ENCODE measurements at regions not wholly inside any gene's neighbourhood (a gene's known extent, or its start where the extent isn't known, plus 50 kb on each side); places are given as distances from the start of the nearest gene placed in this dataset.

GRCh38 chr7:132053871-132054270, 497.4 kb upstream of the PODXL start:
- Mint-ChIP-seq H3K27ac (no peak overlapping the region), H3K27me3 (peaks cover 15% of the 10 kb centered on the region), H3K4me3 (no peak overlapping the region), H3K9me3 (peaks cover 2% of the 10 kb centered on the region), H3K36me3 (ENCODE audit: low read depth) (no peaks in the 10 kb centered on the region), H3K4me1 (ENCODE audit: low read depth) (no peaks in the 10 kb centered on the region)
- DNase-seq (no peak), ATAC-seq (no peak)
- TF ChIP-seq CTCF (IDR thresholded peaks at IDR 0.05) = no peak
- intact Hi-C loops (cut with micrococcal nuclease) = loop anchor here (10.0 kb wide), 1 partner anchor 369 kb away; no protein-coding TSS in a partner anchor
- CTCF ChIA-PET = interaction anchor here (1.1 to 1.2 kb wide), 2 partner anchors 13 to 195 kb away, joined by 3 read pairs; no protein-coding TSS in a partner anchor
- POLR2A ChIA-PET = no interaction called here

DNA sequence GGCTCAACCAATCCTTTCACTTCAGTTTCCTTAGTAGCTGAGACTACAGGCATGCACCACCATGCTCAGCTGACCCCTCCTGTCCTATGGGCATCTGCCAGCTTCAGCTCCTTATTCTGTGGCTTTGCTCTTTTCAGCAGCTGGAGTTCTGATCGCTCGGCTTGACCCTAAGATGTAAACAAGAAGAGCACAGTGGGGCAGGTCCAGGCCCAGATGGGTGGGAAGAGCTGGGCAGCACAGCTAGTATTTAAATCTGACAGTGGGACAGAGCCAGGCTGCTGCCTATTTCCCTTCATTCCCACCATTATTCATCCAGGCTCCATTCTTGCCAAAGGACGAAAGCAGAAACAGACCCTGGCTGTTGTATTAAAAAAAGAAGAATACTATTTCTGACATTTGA, 494.9 kb upstream of the PODXL start:
- Mint-ChIP-seq H3K4me3 (no peak overlapping the region), H3K4me1 (ENCODE audit: low read depth) (no peaks in the 10 kb centered on the region), H3K9me3 (no peaks in the 10 kb centered on the region), H3K27ac (no peak overlapping the region), H3K27me3 (peaks cover 19% of the 10 kb centered on the region), H3K36me3 (ENCODE audit: low read depth) (no peaks in the 10 kb centered on the region)
- intact Hi-C loops (cut with micrococcal nuclease) = loop anchor here (10.0 kb wide), 1 partner anchor 367 kb away; no protein-coding TSS in a partner anchor
- ChIA-PET POLR2A (no interaction called here), CTCF (interaction anchor here (1.1 kb wide), 1 partner anchor 8 kb away, joined by 4 read pairs; no protein-coding TSS in a partner anchor)
- no peak for TF ChIP-seq CTCF (IDR thresholded peaks at IDR 0.05)
- DNase-seq (no peak), ATAC-seq (no peak)

DNA sequence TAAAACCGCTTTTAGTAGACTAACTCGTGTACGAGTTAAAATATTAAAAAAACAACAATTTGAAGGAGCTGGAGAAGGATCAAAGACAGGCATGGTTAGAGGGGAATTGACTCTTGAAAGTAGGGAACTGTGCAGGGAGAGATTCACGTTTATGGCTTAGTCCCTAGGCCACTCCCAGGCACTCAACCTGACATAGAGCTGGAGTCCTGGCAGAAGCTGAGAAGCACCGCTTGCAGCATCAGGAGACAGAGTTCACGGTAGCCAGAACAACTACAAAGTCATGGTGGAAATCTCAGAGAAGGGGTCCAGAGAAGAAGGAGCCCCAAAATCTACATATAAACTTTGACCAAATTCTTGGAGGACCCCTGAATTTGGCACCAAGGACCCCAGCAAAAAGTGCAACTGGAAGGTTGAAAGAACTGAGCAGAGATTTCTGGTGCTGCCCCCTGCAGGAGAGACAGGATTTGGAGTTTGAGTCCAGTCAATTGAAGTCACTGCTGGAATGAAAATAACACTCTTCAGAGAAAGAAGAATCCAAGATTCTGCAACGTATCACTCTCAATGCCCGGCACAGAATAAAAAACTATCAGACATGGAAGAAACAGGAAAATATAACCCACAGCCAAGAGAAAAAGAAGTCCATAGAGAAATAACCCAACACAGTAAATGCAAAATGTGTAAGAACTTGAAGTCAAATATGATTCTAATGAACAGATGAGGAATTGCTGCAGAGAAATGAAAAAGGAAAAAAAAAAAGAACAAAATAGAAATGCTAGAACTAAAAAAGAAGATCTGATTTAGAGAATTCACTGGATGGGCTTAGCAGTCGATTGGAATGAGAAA, 493.3 kb upstream of the PODXL start:
- intact Hi-C loops (cut with micrococcal nuclease) = loop anchor here (10.0 kb wide), 1 partner anchor 365 kb away; no protein-coding TSS in a partner anchor
- ChIA-PET POLR2A (no interaction called here), CTCF (interaction anchor here (0.9 to 2.8 kb wide), 6 partner anchors 9 to 361 kb away, joined by 3 to 10 read pairs (median 4); no protein-coding TSS in a partner anchor)
- TF ChIP-seq CTCF (IDR thresholded peaks at IDR 0.05) = peak; percentile 59
- no peak for ATAC-seq
- no peak overlapping the region for H3K4me3 Mint-ChIP-seq
- H3K9me3 Mint-ChIP-seq = no peaks in the 10 kb centered on the region
- no peaks in the 10 kb centered on the region for H3K36me3 Mint-ChIP-seq (ENCODE audit: low read depth)
- no peaks in the 10 kb centered on the region for H3K4me1 Mint-ChIP-seq (ENCODE audit: low read depth)
- no peak overlapping the region for H3K27ac Mint-ChIP-seq
- DNase-seq = peak; percentile 58
- H3K27me3 Mint-ChIP-seq = peaks cover 19% of the 10 kb centered on the region

DNA sequence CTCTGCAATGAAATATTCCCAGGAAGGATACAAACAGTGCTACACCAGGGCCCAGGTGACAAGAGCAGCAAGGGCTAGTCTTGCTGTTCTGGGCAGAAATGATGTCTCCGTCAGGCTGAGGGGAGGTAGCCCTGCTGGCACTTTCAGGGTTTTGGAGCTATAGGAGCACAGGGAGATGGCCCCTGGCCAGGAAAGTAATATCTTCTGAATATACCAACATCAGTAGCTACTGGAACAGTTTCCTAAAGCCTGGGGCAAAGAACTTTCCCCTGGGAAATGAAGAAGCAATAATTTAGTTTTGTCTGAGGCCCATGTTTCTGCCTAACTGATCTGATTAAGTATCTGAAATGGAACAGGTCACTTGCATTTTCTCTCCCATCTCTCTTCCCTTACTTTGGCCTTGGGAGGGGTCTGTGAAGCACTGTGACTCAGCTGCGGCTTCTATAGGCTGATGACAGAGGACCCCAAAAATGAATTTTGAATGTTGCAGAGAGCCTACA, 489.1 kb upstream of the PODXL start:
- H3K27ac Mint-ChIP-seq = no peak overlapping the region
- no peak overlapping the region for H3K4me3 Mint-ChIP-seq
- ATAC-seq (no peak), DNase-seq (no peak)
- intact Hi-C loops (cut with micrococcal nuclease) = no loop called here
- H3K36me3 Mint-ChIP-seq (ENCODE audit: low read depth) = no peaks in the 10 kb centered on the region
- CTCF ChIA-PET = interaction anchor here (1.8 kb wide), 1 partner anchor 186 kb away, joined by 5 read pairs; no protein-coding TSS in a partner anchor
- no peaks in the 10 kb centered on the region for H3K9me3 Mint-ChIP-seq
- TF ChIP-seq CTCF (IDR thresholded peaks at IDR 0.05) = no peak
- H3K4me1 Mint-ChIP-seq (ENCODE audit: low read depth) = no peaks in the 10 kb centered on the region
- POLR2A ChIA-PET = no interaction called here
- H3K27me3 Mint-ChIP-seq = peaks cover 16% of the 10 kb centered on the region

DNA sequence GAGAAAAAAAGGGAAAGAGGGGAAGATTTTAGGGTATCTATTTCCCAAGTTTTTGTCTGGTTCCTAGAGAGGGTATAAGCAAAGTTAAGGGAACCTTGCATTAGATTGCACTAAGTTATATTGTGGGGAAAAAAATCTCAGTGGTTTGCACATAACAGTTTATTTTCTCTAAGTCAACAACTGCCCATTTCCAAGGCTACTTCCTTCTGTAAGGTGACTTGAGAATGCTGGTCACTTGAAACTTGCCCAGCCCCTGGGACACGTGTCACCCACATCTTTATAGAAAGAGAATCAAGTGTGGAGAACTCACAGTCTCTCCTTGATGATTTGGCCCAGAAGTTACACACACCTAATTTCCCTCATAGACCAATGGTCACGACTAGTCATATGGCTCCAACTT, 488.6 kb upstream of the PODXL start:
- intact Hi-C loops (cut with micrococcal nuclease) = no loop called here
- CTCF ChIA-PET = no interaction called here

More for the DNA sequence above, 488.6 kb upstream of the PODXL start:
- POLR2A ChIA-PET = no interaction called here
- Mint-ChIP-seq H3K27ac (no peak overlapping the region), H3K27me3 (peaks cover 12% of the 10 kb centered on the region), H3K36me3 (ENCODE audit: low read depth) (no peaks in the 10 kb centered on the region), H3K9me3 (no peaks in the 10 kb centered on the region), H3K4me1 (ENCODE audit: low read depth) (no peaks in the 10 kb centered on the region), H3K4me3 (no peak overlapping the region)
- DNase-seq (no peak), ATAC-seq (no peak)
- TF ChIP-seq CTCF (IDR thresholded peaks at IDR 0.05) = no peak

Data from activated CD8-positive, alpha-beta T cell treated with anti-CD3 and anti-CD28 coated beads for 36 hours (primary cell).